ENCODE measurements at regions not wholly inside any gene's neighbourhood (a gene's known extent, or its start where the extent isn't known, plus 50 kb on each side); places are given as distances from the start of the nearest gene placed in this dataset.

- no peak overlapping the region for H2AFZ ChIP-seq (ENCODE audit: control insufficient read depth, low read depth, low read length)
- ChIA-PET SMC1A (ENCODE audit: uncharacterized antibody, unreplicated experiment) (interaction anchor here (1.3 kb wide), 2 partner anchors 8 to 10 kb away, joined by 3 to 6 read pairs; no protein-coding TSS in a partner anchor), RAD21 (ENCODE audit: unreplicated experiment) (no interaction called here), POLR2A (no interaction called here), CTCF (no interaction called here)
- H3K9ac ChIP-seq (ENCODE audit: control insufficient read depth, insufficient read depth, low read length): no peak overlapping the region
- no peaks in the 10 kb centered on the region for H3K79me2 ChIP-seq (ENCODE audit: control insufficient read depth, insufficient read depth, low read length)
- FAIRE-seq (no peak), DNase-seq (ENCODE audit: low read depth, low spot score) (no peak), ATAC-seq (no peak)
- H3K4me3 ChIP-seq: no peak overlapping the region
- TF ChIP-seq NR2C1 (IDR thresholded peaks at IDR 0.05): no peak
- no peak for TF ChIP-seq ZBED1 (IDR thresholded peaks at IDR 0.05; ENCODE audit: borderline replicate concordance)
- TF ChIP-seq PKNOX1 (IDR thresholded peaks at IDR 0.05): no peak
- no peak for TF ChIP-seq IRF5 (IDR thresholded peaks at IDR 0.05; ENCODE audit: borderline replicate concordance)
- BruUV-seq (replicated peaks): no TSS peak
- no peak overlapping the region for H3K27ac ChIP-seq (ENCODE audit: control insufficient read depth, insufficient read depth)
- intact Hi-C loops (cut with micrococcal nuclease; ENCODE audit: unreplicated experiment): no loop called here
- in situ Hi-C loops (cut with MboI): no loop called here
- H3K4me1 ChIP-seq (ENCODE audit: control insufficient read depth, insufficient read depth, low read length): no peaks in the 10 kb centered on the region
- no peaks in the 10 kb centered on the region for H3K9me3 ChIP-seq (replicated peaks; ENCODE audit: control insufficient read depth, insufficient read depth, low read length)
- no peaks in the 10 kb centered on the region for H4K20me1 ChIP-seq (ENCODE audit: control insufficient read depth, insufficient read depth)
- H3K27me3 ChIP-seq (replicated peaks in 1 of 2; ENCODE audit: control insufficient read depth in 2 of 2, insufficient read depth in 2 of 2, low read length in 1 of 2): no peaks in the 10 kb centered on the region
- WGBS (ENCODE audit: insufficient coverage, insufficient replicate concordance, low lambda C conversion rate, missing lambda C conversion rate): 0% methylated on average over 2 of the region's 2 CpGs
- H3K36me3 ChIP-seq (ENCODE audit: control insufficient read depth in 2 of 2, insufficient read depth in 2 of 2, low read length in 1 of 2): no peaks in the 10 kb centered on the region
- no peak overlapping the region for H3K4me2 ChIP-seq (ENCODE audit: control insufficient read depth, insufficient read depth)
These were observed 365.2 kb downstream of the BRINP1 start for GRCh38 chr9:119003882-119004617.

- no peak overlapping the region for H3K9ac ChIP-seq (ENCODE audit: control insufficient read depth, insufficient read depth, low read length)
- H3K79me2 ChIP-seq (ENCODE audit: control insufficient read depth, insufficient read depth, low read length): no peaks in the 10 kb centered on the region
- ATAC-seq (no peak), DNase-seq (ENCODE audit: low read depth, low spot score) (no peak), FAIRE-seq (no peak)
- intact Hi-C loops (cut with micrococcal nuclease; ENCODE audit: unreplicated experiment): no loop called here
- no peaks in the 10 kb centered on the region for H3K36me3 ChIP-seq (ENCODE audit: control insufficient read depth in 2 of 2, insufficient read depth in 2 of 2, low read length in 1 of 2)
- H2AFZ ChIP-seq (ENCODE audit: control insufficient read depth, low read depth, low read length): no peak overlapping the region
- H3K4me1 ChIP-seq (ENCODE audit: control insufficient read depth, insufficient read depth, low read length): no peaks in the 10 kb centered on the region
- H4K20me1 ChIP-seq (ENCODE audit: control insufficient read depth, insufficient read depth): no peaks in the 10 kb centered on the region
- no peaks in the 10 kb centered on the region for H3K9me3 ChIP-seq (replicated peaks; ENCODE audit: control insufficient read depth, insufficient read depth, low read length)
- in situ Hi-C loops (cut with MboI): no loop called here
- POLR2A ChIA-PET: no interaction called here
- CTCF ChIA-PET: no interaction called here
- no peak overlapping the region for H3K27ac ChIP-seq (ENCODE audit: control insufficient read depth, insufficient read depth)
- no peak overlapping the region for H3K4me3 ChIP-seq
- no peaks in the 10 kb centered on the region for H3K27me3 ChIP-seq (replicated peaks in 1 of 2; ENCODE audit: control insufficient read depth in 2 of 2, insufficient read depth in 2 of 2, low read length in 1 of 2)
- RAD21 ChIA-PET (ENCODE audit: unreplicated experiment): no interaction called here
- BruUV-seq (replicated peaks): no TSS peak
- SMC1A ChIA-PET (ENCODE audit: uncharacterized antibody, unreplicated experiment): interaction anchor here (1.3 kb wide), 1 partner anchor 9 kb away, joined by 3 read pairs; no protein-coding TSS in a partner anchor
- WGBS (ENCODE audit: insufficient coverage, insufficient replicate concordance, low lambda C conversion rate, missing lambda C conversion rate): 17% methylated on average over 2 of the region's 2 CpGs
- no peak overlapping the region for H3K4me2 ChIP-seq (ENCODE audit: control insufficient read depth, insufficient read depth)
- no peak for TF ChIP-seq MXI1 (IDR thresholded peaks at IDR 0.05; ENCODE audit: low read depth, low read length)
- TF ChIP-seq BMI1 (IDR thresholded peaks at IDR 0.05; ENCODE audit: borderline replicate concordance): no peak
- TF ChIP-seq RELB (IDR thresholded peaks at IDR 0.05; ENCODE audit: low read depth): no peak
- TF ChIP-seq CREB1 (IDR thresholded peaks at IDR 0.05; ENCODE audit: low read depth): no peak
- no peak for TF ChIP-seq EED (IDR thresholded peaks at IDR 0.05; ENCODE audit: low read depth)
- TF ChIP-seq NFIC (IDR thresholded peaks at IDR 0.05; ENCODE audit: low read depth, low read length): no peak
- no peak for TF ChIP-seq SKIL (IDR thresholded peaks at IDR 0.05; ENCODE audit: low read depth, poor library complexity, severe bottlenecking)
- TF ChIP-seq ASH2L (IDR thresholded peaks at IDR 0.05; ENCODE audit: borderline replicate concordance, low read depth): no peak
These were observed 364.6 kb downstream of the BRINP1 start for GRCh38 chr9:119004618-119004990.

Data from GM12878 (cell line).